Ishikawa (cell line): ENCODE measurements at regions not wholly inside any gene's neighbourhood (a gene's known extent, or its start where the extent isn't known, plus 50 kb on each side); places are given as distances from the start of the nearest gene placed in this dataset.

Source experiments
- CEBPB ChIP-seq: IDR thresholded peaks from 2 replicates; pipeline ENCODE4 v1.6.1; 2012
- CREB1 ChIP-seq: IDR thresholded peaks from 2 replicates; pipeline ENCODE4 v1.6.1; 2012; ENCODE audit warnings: low read depth
- EGR1 ChIP-seq: IDR thresholded peaks from 2 replicates; pipeline ENCODE4 v1.6.1; 2012
- EP300 ChIP-seq: IDR thresholded peaks from 2 replicates; pipeline ENCODE4 v1.6.1; 2012; ENCODE audit warnings: borderline replicate concordance
- FOXM1 ChIP-seq: IDR thresholded peaks from 2 replicates; pipeline ENCODE4 v1.6.1; 2012; ENCODE audit warnings: low read depth, borderline replicate concordance
- NFIC ChIP-seq: IDR thresholded peaks from 2 replicates; pipeline ENCODE4 v1.6.1; 2012
- RAD21 ChIP-seq: IDR thresholded peaks from 2 replicates; pipeline ENCODE4 v1.6.1; 2012; ENCODE audit warnings: low read depth
- REST ChIP-seq: IDR thresholded peaks from 2 replicates; pipeline ENCODE4 v1.6.1; 2012; ENCODE audit warnings: low read depth, mild to moderate bottlenecking
- TAF1 ChIP-seq: IDR thresholded peaks from 2 replicates; pipeline ENCODE4 v1.6.1; 2012; ENCODE audit warnings: low read depth, mild to moderate bottlenecking
- TCF12 ChIP-seq: IDR thresholded peaks from 2 replicates; pipeline ENCODE4 v1.6.1; 2012; ENCODE audit warnings: low read depth
- TEAD4 ChIP-seq: IDR thresholded peaks from 2 replicates; pipeline ENCODE4 v1.6.1; 2012
- YY1 ChIP-seq: IDR thresholded peaks from 2 replicates; pipeline ENCODE4 v1.6.1; 2012; ENCODE audit warnings: low read depth
- ZBTB7A ChIP-seq: IDR thresholded peaks from 2 replicates; pipeline ENCODE4 v1.6.1; 2012; ENCODE audit warnings: low read depth
- TF ChIP-seq, protein P1 (sequence below): IDR thresholded peaks from 2 replicates; pipeline ENCODE4 v1.6.1; 2012
- TF ChIP-seq, protein P2 (sequence below): IDR thresholded peaks from 2 replicates; pipeline ENCODE4 v1.6.1; 2012

DNA sequence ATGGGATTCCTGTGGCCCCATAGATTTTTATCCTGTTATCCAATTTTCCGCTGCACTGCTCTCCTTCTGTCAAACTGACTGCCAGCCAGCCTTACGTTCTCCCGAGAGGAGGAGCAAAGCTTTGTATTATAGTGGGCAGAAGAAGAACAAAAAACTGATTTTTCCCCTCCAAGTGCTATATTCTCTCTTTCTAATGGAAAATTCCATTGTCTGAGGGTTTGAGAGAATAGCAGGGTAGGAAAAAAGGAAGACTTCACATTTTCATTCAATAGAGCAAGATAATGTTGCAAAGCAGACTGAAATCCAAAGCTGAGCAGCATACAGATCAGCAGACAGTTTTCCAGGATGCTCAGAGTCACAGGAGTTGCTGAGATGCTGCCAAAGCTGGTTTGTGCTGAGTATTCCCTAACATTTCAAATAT, 238.0 kb downstream of the UBE2E3 start:
- TF ChIP-seq YY1, result no peak
- TF ChIP-seq, protein P1, sequence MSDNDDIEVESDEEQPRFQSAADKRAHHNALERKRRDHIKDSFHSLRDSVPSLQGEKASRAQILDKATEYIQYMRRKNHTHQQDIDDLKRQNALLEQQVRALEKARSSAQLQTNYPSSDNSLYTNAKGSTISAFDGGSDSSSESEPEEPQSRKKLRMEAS, result no peak
- TF ChIP-seq ZBTB7A, result no peak
- TF ChIP-seq, protein P2, sequence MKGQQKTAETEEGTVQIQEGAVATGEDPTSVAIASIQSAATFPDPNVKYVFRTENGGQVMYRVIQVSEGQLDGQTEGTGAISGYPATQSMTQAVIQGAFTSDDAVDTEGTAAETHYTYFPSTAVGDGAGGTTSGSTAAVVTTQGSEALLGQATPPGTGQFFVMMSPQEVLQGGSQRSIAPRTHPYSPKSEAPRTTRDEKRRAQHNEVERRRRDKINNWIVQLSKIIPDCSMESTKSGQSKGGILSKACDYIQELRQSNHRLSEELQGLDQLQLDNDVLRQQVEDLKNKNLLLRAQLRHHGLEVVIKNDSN, result no peak
- no peak for TF ChIP-seq EGR1
- no peak for TF ChIP-seq NFIC
- TF ChIP-seq EP300, result no peak
- TF ChIP-seq CREB1, result no peak
- no peak for TF ChIP-seq FOXM1
- no peak for TF ChIP-seq TEAD4
- no peak for TF ChIP-seq CEBPB
- no peak for TF ChIP-seq TAF1
- TF ChIP-seq RAD21, result no peak
- TF ChIP-seq TCF12, result no peak

DNA sequence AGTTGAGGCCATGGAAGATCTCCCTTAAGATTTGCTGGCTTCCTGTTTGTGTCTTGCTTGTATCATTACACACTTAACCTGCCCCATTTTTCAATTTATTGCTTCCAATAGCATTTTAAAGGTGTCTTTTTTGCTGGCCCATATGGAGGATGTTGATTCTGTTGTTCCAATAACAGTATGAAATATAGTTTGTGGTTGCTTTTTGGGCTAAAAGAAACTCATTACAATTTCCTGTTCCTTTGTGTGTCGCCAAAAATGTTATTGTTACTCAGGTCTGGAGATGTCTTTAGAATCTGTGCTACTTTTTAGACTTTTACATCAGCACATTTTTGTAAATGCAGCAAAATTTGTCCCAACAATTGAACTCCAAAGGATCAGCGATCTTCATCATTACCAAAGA, 234.0 kb upstream of the ITGA4 start:
- no peak for TF ChIP-seq TAF1
- TF ChIP-seq CEBPB, result no peak
- TF ChIP-seq, protein P2, result no peak
- no peak for TF ChIP-seq ZBTB7A
- no peak for TF ChIP-seq YY1
- no peak for TF ChIP-seq EP300
- TF ChIP-seq, protein P1, result no peak
- no peak for TF ChIP-seq RAD21
- no peak for TF ChIP-seq REST
- TF ChIP-seq CREB1, result no peak
- TF ChIP-seq TCF12, result no peak
- TF ChIP-seq TEAD4, result no peak
- no peak for TF ChIP-seq EGR1
- TF ChIP-seq FOXM1, result no peak
- TF ChIP-seq NFIC, result no peak

DNA sequence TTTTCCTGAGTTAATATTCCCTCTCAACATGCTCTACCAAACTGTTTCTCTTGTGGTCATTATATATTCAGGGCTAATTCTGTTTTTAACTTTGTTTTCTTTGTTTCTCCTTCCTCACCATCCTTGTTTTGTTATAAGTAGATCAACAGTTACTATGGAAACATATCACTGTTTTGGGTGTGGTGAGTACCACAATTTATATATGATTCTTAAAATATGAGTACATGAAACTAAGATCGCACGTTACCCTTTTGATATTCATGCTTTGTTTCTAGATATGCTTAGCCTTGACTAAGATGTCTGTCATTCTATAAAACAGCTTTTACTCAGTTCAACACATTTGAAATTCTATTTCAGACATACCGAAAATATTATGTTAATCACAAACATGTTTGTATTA, 232.3 kb upstream of the ITGA4 start:
- TF ChIP-seq EP300, result no peak
- no peak for TF ChIP-seq YY1
- no peak for TF ChIP-seq REST
- TF ChIP-seq CREB1, result no peak
- no peak for TF ChIP-seq TCF12
- TF ChIP-seq EGR1, result no peak
- TF ChIP-seq TAF1, result no peak

GRCh38 chr2:181228661-181229060, 228.5 kb upstream of the ITGA4 start:
- TF ChIP-seq TCF12, result no peak
- no peak for TF ChIP-seq YY1
- no peak for TF ChIP-seq REST
- no peak for TF ChIP-seq EP300
- TF ChIP-seq, protein P2, result no peak
- no peak for TF ChIP-seq CREB1

DNA sequence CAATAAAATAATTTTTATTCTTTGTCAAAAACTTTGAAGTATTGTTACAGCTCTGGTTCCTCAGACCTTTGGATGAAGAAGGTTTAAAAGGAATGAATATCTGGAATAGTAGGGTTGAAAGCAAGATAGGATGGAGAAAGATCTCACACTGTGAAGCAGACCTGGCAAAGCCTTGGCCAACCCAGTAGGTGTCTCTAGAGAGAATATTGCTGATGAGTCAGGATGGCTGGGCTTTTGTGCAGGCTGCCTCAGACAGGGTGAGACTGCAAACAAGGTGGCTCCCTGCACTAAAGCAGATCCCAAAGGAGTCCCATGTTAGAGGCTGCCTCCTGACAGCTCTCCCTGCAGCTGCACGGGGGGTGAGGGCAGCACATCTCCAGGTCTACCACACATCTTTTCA, 226.0 kb upstream of the ITGA4 start:
- TF ChIP-seq REST (no peak), NFIC (no peak), CEBPB (no peak), TAF1 (no peak), RAD21 (no peak), ZBTB7A (no peak), TCF12 (no peak), EGR1 (no peak), FOXM1 (no peak), CREB1 (no peak)
